GM18861 (cell line): ENCODE measurements at regions not wholly inside any gene's neighbourhood (a gene's known extent, or its start where the extent isn't known, plus 50 kb on each side); places are given as distances from the start of the nearest gene placed in this dataset.
"Not testable (repeated sequence)": the region's sequence is repeated elsewhere in the genome, so short reads cannot be mapped to it uniquely, and the experiment has no call there.

Experiments used
- ATAC-seq: cut with Tn5 transposase; IDR thresholded peaks from one replicate; pipeline ENCODE4 v1.9.1; 2021; ENCODE audit not compliant: unreplicated experiment

DNA sequence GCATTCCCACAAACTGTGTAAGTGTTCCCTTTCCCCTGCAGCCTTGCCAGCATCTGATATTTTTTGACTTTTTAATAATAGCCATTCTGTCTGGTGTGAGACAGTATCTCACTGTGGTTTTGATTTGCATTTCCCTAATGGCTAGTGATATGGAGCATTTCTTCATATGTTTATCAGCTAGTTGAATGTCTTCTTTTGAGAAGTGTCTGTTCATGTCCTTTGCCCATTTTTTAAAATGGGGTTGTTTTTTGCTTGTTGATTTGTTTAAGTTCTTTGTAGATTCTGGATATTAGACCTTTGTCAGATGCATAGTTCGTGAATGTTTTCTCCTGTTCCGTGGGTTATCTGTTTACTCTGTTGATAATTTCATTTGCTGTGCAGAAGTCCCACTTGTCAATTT is 492.8 kb downstream of the JRKL start:
- not testable (repeated sequence) for ATAC-seq

DNA sequence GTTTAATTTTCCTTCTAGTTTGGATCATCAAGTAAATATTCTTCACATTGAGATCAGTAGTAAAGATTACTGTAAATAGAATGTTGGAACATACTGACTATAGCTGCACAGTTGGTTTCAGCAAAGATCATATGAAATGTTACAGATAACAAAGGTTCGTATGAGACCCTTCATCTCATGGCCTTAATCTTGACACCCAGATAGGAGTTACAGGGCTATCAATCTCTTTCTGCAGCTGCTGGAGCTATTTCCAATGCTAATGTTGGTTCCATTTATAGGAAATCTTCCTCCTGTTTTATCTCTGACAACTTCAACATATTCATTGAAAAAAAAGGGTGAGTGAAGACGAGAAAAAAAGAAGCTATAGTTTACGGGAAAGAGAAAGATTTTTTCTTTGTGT is 495.6 kb downstream of the JRKL start:
- no peak for ATAC-seq

DNA sequence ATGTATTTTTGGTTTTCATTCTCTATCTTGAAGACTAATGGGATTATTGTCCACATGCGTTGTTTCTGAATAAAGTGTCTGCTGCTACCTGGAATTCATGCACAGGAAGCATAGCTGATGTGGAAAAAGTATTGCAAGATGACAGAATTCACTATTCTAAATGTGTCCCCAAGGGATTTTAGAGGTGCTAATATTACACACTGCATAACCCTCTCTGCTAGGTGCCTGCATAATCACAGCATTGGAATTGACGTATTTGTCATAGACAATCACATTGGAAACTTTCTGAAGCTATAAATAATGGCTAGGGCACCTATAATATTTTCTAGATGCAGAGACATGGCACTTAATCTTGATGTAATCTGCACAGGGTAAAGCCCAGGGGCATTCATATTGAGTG is 496.1 kb downstream of the JRKL start:
- no peak for ATAC-seq

DNA sequence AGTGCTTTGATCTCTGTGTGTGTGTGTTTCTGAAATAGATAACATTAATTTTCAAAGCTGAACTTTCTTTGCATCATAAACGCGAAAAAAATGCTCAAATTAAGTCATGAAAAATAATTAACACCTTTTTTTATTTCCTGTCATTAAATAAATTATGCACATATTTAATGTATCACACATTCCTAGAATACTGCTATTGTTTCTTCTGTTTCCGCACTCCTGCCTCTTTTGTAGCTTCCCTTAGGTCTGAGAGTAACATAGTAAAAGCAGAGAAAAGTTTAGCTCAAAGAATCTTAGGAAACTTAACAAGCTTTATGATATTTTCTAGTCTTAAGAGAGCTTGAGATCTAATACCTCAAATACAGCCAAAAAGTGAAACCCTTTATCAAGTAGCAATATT is 504.2 kb downstream of the JRKL start:
- no peak for ATAC-seq

DNA sequence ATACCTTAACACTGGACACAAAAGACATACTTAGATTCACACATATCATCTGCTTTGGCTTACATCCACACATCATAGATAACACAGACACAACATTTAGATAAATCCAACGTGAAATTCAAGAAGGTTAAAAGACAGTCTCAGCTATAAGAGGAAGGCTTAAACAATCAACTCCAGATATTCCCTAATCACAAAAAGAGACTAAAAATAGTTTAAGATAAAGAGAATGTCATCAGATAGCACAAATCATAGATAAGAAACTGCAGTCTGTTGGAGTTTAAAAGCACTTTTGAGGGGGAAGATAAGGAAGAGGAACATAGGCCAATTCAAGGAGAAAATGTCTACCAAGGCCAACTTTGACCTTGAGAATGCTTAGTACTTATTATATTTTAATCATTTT is 504.8 kb downstream of the JRKL start:
- ATAC-seq, result no peak

GRCh38 chr11:96899971-96900370 is 510.2 kb downstream of the JRKL start:
- no peak for ATAC-seq

DNA sequence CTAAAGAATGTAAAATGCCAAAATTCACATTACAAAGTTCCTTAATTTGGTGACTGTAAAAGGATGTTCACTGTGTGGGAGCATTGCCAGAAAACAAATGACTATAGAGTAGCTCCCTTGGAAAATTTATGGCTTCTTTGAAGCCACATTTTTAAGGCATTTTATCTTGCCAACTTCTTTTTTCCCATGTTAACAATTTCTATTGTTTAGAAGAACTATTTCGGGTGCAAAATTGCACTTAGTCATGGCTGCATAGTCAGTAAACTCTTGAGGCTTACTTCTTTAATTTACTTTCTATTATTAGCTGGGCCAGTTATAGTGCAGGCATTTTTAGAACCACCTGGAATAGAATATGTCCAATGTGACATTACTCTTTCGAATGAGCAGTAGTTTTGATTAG is 515.3 kb downstream of the JRKL start:
- ATAC-seq, result no peak

DNA sequence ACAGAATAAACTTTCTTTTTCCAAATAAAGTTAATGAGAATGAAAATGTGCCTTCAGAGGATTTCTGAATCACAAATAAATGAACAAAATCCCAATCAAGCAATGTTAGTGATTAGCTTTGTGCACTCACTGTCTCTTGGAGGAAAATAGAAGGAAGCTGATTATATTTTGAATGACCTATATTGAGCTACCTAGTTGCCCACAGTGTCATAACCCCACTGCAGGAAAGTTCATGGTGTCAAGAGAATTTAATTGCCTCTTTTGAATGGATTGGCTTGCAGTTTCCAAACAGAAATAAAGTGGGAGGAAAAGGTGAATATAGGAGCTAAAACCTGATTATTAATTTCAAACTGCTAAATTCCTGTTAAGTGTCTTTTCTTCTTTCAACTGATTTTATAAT is 515.9 kb downstream of the JRKL start:
- no peak for ATAC-seq

DNA sequence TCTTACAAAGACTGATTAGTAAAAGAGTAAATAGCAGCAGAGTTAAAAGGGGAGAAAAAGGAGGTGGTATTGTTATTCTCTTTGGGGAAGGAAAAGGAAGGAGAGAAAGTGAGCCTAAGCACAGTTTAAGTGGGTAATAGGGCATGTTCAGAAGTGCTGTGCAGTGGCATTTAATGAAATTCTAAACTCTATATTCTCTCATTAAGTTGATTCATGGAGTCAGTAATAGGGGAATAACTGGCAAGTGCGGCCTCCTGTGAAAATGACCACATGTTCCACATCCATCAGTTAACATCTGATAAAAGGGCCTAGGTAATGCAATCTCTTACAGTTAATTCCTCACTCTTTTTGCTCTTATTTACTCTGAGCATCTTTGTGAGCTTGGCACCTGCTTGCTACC is 516.7 kb downstream of the JRKL start:
- ATAC-seq, result no peak

- no peak for ATAC-seq
Observed at GRCh38 chr11:96925862-96926261, 536.0 kb downstream of the JRKL start.

DNA sequence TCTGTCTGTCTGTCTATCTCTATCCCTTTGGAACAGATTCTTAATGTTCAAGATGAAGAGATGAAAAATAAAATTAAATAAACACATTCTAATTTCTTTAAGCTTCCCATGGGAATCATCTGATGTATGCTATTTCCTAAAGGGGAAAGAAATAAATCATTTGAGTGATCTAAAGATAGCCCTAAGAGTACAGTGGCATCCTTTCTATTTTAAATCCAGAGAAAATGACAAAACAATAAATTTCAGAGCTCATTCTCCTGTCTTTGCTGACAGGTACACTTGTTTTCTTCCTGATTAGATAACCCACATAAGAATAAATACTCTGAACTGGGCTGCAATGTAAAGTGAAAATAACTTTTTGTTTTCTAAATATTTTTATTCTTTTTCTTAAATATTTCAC is 550.4 kb downstream of the JRKL start:
- ATAC-seq, result no peak

DNA sequence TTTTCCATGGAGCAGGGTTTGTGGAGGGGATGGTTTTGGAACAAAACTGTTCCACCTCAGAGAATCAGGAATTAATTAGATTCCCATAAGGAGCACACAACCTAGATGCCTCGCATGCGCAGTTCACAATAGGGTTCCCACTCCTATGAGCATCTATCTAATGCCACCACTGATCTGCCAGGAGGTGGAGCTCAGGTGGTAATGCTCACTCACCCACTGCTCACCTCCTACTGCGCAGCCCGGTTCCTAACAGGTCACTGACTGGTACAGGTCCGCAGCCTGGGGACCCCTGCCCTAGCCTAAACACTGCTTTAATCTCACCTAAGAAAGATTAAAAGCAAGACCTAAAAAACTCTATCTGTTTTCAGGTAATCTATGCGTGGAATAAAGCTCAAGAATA is 553.0 kb downstream of the JRKL start:
- no peak for ATAC-seq

GRCh38 chr11:96943970-96944369 is 554.2 kb downstream of the JRKL start:
- no peak for ATAC-seq

DNA sequence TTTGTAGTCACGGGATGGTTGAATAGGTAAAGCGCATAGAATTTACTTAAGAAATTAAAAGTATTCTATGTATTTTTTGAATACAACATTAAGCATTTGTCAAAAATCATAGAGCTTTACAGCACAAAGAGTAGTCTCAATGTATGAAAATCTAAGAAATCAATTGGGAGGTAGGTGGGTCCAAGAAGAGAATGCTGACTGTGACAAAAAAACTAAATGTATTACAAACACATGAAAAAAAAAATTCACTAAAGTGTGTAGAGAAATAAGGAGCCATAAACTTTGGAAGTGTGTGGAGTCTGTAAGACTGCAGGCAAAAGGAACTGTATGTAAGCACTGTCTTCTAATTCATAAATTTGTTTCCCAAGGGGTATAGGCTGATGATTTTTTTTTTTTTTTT is 558.3 kb downstream of the JRKL start:
- ATAC-seq, result no peak

- no peak for ATAC-seq
Observed at GRCh38 chr11:96949464-96949863, 559.7 kb downstream of the JRKL start.

GRCh38 chr11:96954587-96955242 is 564.9 kb downstream of the JRKL start:
- ATAC-seq, result no peak

DNA sequence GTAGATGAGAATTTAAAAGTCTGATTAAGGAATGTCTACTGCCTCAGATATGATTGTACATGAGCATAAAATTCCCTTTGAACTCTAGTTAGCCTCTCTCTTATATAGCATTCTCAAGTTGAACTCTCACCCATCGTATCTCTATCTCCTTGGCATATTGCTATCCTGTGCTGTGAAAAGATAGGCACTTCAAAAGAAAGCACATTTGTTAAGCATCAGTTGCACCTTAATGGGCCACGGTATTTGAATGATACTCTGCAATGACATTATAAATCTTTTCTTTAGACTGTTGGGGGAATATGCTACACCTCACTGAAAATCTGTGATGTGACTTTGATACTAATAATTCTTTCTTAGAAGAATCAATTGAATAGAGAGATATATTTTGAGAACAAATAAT is 570.7 kb downstream of the JRKL start:
- no peak for ATAC-seq

GRCh38 chr11:96960926-96961325 is 571.1 kb downstream of the JRKL start:
- ATAC-seq, result no peak

GRCh38 chr11:96961931-96962330 is 572.1 kb downstream of the JRKL start:
- no peak for ATAC-seq

- no peak for ATAC-seq
Observed at GRCh38 chr11:96963375-96963774, 573.6 kb downstream of the JRKL start.

GRCh38 chr11:96964661-96965060 is 574.8 kb downstream of the JRKL start:
- ATAC-seq, result no peak

GRCh38 chr11:96967616-96968015 is 577.8 kb downstream of the JRKL start:
- no peak for ATAC-seq

GRCh38 chr11:96969251-96969650 is 579.4 kb downstream of the JRKL start:
- ATAC-seq, result no peak

GRCh38 chr11:96978751-96979150 is 588.9 kb downstream of the JRKL start:
- ATAC-seq, result no peak
